ENCODE measurements at regions not wholly inside any gene's neighbourhood (a gene's known extent, or its start where the extent isn't known, plus 50 kb on each side); places are given as distances from the start of the nearest gene placed in this dataset.

DNA sequence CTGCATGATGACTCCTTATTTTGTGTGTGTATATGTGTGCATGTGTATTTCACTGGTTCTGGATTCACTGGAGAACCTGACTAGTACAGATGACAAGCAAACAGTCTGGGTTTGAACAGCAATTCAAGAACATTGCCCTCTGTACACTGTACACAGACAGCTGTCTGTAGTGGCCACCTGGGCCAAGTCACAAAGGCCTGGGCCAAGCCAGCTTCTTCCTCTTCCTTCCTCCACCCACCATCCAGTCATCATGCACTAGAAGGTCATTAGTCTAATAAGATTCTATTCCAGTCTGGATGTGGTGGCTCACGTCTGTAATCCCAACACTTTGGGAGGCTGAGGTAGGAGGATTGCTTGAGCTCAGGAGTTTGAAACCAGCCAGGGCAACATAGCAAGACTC is 155.9 kb downstream of the ELAVL4 start:
- no peaks in the 10 kb centered on the region for H3K9me3 ChIP-seq (ENCODE audit: control insufficient read depth in 1 of 2, insufficient read depth in 1 of 2, low read depth in 1 of 2, low read length in 2 of 2)
- no peaks in the 10 kb centered on the region for H3K79me2 ChIP-seq (ENCODE audit: insufficient read depth, low read length)
- H2AFZ ChIP-seq (ENCODE audit: low read depth, low read length, poor library complexity, severe bottlenecking): no peak overlapping the region
- CTCF ChIA-PET: no interaction called here
- POLR2A ChIA-PET: no interaction called here
- DNase-seq (ENCODE audit: low read depth, low spot score) (no peak), ATAC-seq (no peak)
- no peak overlapping the region for H3K9ac ChIP-seq (ENCODE audit: low read length)
- H3K36me3 ChIP-seq (ENCODE audit: control insufficient read depth in 1 of 2, insufficient read depth in 2 of 2, low read length in 2 of 2): no peaks in the 10 kb centered on the region
- RAD21 ChIA-PET (ENCODE audit: low non-redundant PET in 1 of 2, low total read pairs in 2 of 2, uncharacterized antibody in 2 of 2, unreplicated experiment in 2 of 2): no interaction called here
- intact Hi-C loops (cut with micrococcal nuclease): no loop called here
- TF ChIP-seq, protein P1, sequence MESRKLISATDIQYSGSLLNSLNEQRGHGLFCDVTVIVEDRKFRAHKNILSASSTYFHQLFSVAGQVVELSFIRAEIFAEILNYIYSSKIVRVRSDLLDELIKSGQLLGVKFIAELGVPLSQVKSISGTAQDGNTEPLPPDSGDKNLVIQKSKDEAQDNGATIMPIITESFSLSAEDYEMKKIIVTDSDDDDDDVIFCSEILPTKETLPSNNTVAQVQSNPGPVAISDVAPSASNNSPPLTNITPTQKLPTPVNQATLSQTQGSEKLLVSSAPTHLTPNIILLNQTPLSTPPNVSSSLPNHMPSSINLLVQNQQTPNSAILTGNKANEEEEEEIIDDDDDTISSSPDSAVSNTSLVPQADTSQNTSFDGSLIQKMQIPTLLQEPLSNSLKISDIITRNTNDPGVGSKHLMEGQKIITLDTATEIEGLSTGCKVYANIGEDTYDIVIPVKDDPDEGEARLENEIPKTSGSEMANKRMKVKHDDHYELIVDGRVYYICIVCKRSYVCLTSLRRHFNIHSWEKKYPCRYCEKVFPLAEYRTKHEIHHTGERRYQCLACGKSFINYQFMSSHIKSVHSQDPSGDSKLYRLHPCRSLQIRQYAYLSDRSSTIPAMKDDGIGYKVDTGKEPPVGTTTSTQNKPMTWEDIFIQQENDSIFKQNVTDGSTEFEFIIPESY (IDR thresholded peaks at IDR 0.05; ENCODE audit: extremely low read depth, insufficient replicate concordance, low read length): no peak
- no peak for TF ChIP-seq EZH2 (IDR thresholded peaks at IDR 0.05)
- TF ChIP-seq CEBPB (IDR thresholded peaks at IDR 0.05; ENCODE audit: low read depth): no peak
- TF ChIP-seq SP1 (IDR thresholded peaks at IDR 0.05; ENCODE audit: low read depth): no peak
- TF ChIP-seq, protein P2, sequence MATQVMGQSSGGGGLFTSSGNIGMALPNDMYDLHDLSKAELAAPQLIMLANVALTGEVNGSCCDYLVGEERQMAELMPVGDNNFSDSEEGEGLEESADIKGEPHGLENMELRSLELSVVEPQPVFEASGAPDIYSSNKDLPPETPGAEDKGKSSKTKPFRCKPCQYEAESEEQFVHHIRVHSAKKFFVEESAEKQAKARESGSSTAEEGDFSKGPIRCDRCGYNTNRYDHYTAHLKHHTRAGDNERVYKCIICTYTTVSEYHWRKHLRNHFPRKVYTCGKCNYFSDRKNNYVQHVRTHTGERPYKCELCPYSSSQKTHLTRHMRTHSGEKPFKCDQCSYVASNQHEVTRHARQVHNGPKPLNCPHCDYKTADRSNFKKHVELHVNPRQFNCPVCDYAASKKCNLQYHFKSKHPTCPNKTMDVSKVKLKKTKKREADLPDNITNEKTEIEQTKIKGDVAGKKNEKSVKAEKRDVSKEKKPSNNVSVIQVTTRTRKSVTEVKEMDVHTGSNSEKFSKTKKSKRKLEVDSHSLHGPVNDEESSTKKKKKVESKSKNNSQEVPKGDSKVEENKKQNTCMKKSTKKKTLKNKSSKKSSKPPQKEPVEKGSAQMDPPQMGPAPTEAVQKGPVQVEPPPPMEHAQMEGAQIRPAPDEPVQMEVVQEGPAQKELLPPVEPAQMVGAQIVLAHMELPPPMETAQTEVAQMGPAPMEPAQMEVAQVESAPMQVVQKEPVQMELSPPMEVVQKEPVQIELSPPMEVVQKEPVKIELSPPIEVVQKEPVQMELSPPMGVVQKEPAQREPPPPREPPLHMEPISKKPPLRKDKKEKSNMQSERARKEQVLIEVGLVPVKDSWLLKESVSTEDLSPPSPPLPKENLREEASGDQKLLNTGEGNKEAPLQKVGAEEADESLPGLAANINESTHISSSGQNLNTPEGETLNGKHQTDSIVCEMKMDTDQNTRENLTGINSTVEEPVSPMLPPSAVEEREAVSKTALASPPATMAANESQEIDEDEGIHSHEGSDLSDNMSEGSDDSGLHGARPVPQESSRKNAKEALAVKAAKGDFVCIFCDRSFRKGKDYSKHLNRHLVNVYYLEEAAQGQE (IDR thresholded peaks at IDR 0.05; ENCODE audit: low read depth): no peak
- TF ChIP-seq JUND (IDR thresholded peaks at IDR 0.05): no peak
- no peak for TF ChIP-seq ZNF274 (IDR thresholded peaks at IDR 0.05; ENCODE audit: low read depth, low read length)
- no peak for TF ChIP-seq POLR2A (IDR thresholded peaks at IDR 0.05; ENCODE audit: borderline replicate concordance, extremely low read depth, insufficient read depth, insufficient read length)
- TF ChIP-seq ZFX (IDR thresholded peaks at IDR 0.05): no peak
- H4K20me1 ChIP-seq (ENCODE audit: insufficient read depth): no peaks in the 10 kb centered on the region
- BruUV-seq (replicated peaks): no TSS peak
- H3K4me1 ChIP-seq (ENCODE audit: control insufficient read depth in 1 of 2, insufficient read depth in 2 of 2, low read length in 2 of 2): no peaks in the 10 kb centered on the region
- no peaks in the 10 kb centered on the region for H3K9me2 ChIP-seq (ENCODE audit: insufficient read depth)
- H3K27ac ChIP-seq (ENCODE audit: low read depth, low read length): no peak overlapping the region
- no peak overlapping the region for H3K4me3 ChIP-seq (replicated peaks in 1 of 2; ENCODE audit: low read depth in 1 of 2, low read length in 2 of 2)
- H3K4me2 ChIP-seq (ENCODE audit: low read length): no peak overlapping the region
- H3K27me3 ChIP-seq (ENCODE audit: insufficient read depth, low read length): peaks cover 5% of the 10 kb centered on the region; the same call in 1 of the 2 replicates
